GM12891 (cell line): ENCODE measurements at regions not wholly inside any gene's neighbourhood (a gene's known extent, or its start where the extent isn't known, plus 50 kb on each side); places are given as distances from the start of the nearest gene placed in this dataset.

Experiments
- POLR2A ChIP-seq: IDR thresholded peaks from 2 replicates; pipeline ENCODE4 v1.6.1; 2011; ENCODE audit warnings: low read depth, low read length, control low read depth
- POLR2AphosphoS5 ChIP-seq: IDR thresholded peaks from 2 replicates; pipeline ENCODE4 v1.6.1; 2011; ENCODE audit warnings: low read depth, low read length, control low read depth
- SPI1 ChIP-seq: IDR thresholded peaks from 2 replicates; pipeline ENCODE4 v1.6.1; 2011; ENCODE audit warnings: low read depth, low read length, control low read depth
- TAF1 ChIP-seq: IDR thresholded peaks from 2 replicates; pipeline ENCODE4 v1.6.1; 2011; ENCODE audit warnings: low read depth, low read length, control low read depth

GRCh38 chr1:9451081-9451480, 88.2 kb upstream of the SLC25A33 start:
- no peak for TF ChIP-seq POLR2A
- no peak for TF ChIP-seq POLR2AphosphoS5
- TF ChIP-seq TAF1, result no peak
- no peak for TF ChIP-seq SPI1
